ENCODE measurements at regions not wholly inside any gene's neighbourhood (a gene's known extent, or its start where the extent isn't known, plus 50 kb on each side); places are given as distances from the start of the nearest gene placed in this dataset.

DNA sequence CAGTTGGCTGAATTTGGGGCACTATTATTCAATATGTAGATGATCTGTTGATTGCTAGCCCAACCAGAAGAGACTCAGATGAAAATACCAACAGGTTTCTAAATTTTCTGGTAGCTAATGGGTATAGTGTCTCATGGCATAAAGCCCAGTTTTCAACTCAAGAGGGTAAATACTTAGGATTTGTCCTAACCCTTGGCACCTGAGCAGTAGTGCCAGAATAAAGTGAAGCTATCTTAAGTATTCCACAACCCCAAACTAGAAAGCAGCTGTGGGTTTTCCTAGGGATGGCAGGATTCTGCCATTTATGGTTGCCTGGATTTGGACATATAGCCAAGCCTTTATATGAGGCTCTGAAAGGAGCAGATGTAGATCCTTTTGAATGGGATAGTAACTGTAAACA is 119.0 kb downstream of the AGTR2 start:
- TF ChIP-seq, protein P1, sequence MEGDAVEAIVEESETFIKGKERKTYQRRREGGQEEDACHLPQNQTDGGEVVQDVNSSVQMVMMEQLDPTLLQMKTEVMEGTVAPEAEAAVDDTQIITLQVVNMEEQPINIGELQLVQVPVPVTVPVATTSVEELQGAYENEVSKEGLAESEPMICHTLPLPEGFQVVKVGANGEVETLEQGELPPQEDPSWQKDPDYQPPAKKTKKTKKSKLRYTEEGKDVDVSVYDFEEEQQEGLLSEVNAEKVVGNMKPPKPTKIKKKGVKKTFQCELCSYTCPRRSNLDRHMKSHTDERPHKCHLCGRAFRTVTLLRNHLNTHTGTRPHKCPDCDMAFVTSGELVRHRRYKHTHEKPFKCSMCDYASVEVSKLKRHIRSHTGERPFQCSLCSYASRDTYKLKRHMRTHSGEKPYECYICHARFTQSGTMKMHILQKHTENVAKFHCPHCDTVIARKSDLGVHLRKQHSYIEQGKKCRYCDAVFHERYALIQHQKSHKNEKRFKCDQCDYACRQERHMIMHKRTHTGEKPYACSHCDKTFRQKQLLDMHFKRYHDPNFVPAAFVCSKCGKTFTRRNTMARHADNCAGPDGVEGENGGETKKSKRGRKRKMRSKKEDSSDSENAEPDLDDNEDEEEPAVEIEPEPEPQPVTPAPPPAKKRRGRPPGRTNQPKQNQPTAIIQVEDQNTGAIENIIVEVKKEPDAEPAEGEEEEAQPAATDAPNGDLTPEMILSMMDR (IDR thresholded peaks at IDR 0.05) = no peak
- TF ChIP-seq EP300 (IDR thresholded peaks at IDR 0.05) = no peak
- no peak for TF ChIP-seq POLR2AphosphoS5 (IDR thresholded peaks at IDR 0.05)
- no peak for TF ChIP-seq POLR2A (IDR thresholded peaks at IDR 0.05)
